ENCODE measurements at regions not wholly inside any gene's neighbourhood (a gene's known extent, or its start where the extent isn't known, plus 50 kb on each side); places are given as distances from the start of the nearest gene placed in this dataset.

DNA sequence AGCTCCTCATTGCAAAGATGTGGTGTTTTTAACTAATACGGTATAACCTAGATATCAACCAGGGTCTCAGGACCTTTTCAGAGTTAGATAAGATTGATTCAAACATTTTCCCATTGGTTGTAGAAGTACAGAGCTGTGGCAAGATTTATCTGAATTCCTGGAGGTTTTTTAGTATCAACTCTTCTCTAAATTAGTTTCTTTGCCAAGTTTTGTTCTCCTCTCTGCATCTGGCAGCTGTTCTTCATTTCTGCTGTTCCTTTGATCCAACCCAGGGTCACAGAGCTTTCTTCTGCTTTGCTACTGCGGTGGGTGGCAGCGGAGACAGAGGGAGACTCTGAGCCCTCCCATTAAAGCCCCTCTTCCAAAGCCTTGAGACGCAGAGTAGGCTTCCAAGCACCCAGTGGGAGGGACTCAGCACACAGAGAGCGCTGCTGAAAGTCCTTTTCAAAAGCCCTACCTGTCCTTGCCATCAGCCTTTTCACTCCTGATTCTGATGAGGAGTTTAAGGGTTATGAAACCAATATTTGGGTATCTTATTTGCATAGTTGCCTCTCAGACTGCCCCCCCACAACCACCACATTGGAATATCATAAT is 146.3 kb upstream of the EEPD1 start:
- DNase-seq (ENCODE audit: low read depth in 3 of 3) = no peak

DNA sequence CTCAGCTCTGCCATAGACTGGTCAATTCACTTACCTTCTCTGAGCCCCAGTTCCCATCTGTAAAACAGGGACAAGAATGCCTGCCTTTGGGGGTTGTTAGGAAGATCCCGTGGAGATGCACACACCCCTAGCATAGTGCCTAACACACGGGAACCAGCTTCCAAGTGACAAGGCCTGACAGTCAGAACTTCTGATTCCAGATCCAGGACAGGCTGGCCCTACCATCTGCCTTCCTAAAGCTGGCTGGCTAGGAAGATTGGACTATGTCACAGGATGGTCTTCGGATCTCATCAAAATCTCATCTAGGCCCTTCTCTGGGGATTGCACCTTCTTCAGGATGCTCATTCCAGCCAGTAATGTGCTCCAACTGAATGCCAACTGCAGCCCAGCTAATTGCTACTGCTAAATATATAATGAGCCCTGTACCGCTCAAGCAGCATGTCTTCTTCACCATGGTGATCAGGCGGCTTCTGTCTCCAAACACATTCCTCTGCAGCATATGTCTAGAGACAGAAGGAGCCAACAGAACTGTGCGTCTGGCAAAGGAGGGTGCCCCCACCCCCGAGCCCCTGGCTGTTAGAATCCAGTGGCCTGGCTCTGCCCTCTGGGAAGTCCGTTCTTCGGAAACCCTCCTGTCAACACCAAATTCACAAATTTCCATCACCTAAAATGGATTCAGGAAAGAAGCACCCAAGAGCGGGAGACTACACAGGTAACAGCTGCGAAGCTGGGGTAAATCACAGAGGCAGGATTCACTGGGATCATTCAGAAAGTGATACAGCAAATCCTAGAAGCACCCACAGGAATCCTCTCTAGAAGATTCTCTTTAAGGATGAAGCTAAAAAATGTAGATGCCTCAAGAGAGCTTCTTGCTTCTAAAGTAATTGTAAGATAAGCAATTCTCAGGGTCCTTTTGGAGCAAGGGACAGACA is 142.1 kb upstream of the EEPD1 start:
- no peak for DNase-seq (ENCODE audit: low read depth in 3 of 3)

DNA sequence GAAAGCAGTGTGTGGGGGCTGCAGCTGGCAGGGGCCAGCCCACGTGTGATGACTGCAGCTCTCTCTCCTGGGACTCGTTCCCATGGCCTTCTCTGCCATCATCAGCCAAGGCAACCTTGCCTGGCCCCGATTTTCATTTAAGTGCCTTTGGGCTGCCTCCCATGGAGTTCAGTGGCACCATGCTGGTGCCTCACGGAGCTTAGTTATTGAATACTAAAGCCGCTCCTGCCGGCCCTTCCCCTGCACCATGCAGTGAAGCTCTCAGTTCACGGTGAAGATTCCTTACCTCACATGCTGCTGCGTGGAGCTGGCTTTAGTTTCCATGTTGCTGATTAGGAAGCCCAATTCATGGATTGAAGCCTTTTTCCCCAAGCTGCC is 141.5 kb upstream of the EEPD1 start:
- DNase-seq (ENCODE audit: low read depth in 3 of 3) = no peak

DNA sequence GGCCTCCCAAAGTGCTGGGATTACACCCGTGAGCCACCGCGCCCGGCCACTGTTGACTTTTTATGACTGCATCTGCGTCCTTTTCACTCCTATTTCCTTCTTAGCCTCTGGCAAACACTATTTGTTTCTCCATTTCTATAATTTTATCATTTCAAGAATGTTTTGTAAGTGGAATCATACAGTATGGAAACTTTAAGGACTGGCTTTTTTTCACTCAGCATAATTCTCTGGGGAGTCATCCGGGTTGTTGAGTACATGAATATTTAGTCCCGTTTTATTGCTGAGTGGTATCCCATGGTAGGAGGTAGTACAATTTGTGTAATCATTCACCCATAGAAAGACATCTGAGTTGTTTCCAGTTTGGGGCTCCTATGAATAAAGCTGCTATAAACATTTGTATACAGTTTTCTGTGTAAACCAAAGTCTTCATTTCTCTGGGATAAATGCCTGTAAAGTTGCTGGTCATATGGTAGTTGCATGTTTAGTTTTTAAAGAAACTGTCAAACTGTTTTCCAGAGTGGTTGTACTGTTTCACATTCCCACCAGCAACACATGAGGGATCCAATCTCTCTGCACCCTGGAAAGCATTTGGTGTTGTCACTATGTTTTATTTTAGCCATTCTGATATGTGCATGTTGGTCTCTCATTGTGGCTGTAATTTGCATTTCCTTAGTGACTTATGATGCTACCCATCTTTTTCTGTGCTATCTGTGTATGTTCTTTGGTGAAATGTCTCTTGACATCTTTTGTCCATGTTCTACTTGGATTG is 139.6 kb upstream of the EEPD1 start:
- DNase-seq (ENCODE audit: low read depth in 3 of 3) = no peak

DNA sequence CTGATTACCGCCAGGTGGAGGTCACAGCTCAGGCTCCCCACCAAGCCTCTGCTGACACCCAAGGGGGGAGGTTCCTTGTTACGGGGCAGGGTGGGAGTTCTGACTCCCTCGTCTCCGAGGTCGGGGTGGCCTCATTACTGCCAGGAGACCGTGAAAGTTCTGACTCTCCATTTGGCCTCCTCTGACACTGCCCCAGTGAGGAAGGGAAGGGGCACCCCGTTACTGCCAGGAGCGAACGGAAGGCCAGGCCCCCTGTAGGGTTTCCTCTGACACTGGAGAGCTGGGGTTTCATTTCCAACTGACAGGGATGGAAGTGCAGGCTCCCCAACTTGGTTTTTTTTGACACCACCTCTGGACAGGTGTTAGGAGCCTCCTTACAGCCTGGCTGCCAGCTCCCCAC is 138.1 kb upstream of the EEPD1 start:
- DNase-seq (ENCODE audit: low read depth in 3 of 3) = no peak

DNA sequence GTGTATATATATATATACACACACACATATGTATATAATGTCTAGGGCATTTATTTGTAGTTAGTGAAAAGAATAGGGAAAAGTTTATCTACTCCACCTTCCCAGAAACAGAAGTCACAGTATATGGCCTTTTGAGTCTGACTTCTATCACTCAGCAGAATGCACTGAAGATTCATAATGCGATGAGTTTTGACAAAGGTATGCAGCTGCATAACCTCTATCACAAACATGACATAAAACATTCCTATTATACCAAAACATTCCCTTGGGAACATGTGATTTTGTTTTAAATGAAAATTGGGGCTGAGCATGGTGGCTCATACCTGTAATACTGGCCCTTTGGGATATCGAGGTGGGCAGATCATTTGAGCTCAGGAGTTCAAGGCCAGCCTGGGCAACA is 137.3 kb upstream of the EEPD1 start:
- DNase-seq (ENCODE audit: low read depth in 3 of 3) = no peak

DNA sequence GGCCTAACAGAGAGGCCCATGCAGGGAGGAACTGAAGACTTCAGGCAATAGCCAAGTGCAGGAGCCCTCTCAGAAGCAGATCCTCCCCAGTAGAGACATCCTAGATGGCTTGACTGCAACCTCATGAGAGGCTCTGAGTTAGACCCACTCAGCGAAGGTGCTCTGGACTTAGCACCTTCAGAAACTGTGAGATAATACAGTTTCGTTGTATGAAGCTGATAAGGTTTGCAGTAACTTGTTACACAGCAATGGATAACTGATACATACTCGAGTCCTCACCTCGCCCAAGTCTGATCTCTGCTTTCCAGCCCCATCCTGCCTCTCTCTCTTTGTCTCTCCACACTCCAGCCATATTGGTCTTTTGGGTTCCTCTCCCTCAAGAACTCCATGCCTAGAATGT is 136.4 kb upstream of the EEPD1 start:
- DNase-seq (ENCODE audit: low read depth in 3 of 3) = no peak

DNA sequence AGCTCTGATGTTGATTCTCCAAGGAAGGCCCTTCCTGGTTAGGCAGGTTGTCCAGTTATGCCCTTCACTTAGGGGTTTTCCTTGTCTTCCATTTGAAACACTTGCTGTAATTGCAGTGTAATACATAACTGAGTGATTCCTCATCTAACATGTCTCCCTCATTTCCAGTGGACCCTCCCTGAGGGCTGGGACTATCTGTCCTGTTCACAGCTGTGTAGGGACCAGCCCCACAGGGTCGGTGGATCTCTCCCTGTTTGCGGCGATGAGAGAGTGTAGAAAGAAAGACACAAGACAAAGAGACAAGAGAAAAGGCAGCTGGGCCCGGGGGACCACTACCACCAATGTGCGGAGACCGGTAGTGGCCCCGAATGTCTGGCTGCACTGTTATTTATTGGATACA is 135.9 kb upstream of the EEPD1 start:
- no peak for DNase-seq (ENCODE audit: low read depth in 3 of 3)

DNA sequence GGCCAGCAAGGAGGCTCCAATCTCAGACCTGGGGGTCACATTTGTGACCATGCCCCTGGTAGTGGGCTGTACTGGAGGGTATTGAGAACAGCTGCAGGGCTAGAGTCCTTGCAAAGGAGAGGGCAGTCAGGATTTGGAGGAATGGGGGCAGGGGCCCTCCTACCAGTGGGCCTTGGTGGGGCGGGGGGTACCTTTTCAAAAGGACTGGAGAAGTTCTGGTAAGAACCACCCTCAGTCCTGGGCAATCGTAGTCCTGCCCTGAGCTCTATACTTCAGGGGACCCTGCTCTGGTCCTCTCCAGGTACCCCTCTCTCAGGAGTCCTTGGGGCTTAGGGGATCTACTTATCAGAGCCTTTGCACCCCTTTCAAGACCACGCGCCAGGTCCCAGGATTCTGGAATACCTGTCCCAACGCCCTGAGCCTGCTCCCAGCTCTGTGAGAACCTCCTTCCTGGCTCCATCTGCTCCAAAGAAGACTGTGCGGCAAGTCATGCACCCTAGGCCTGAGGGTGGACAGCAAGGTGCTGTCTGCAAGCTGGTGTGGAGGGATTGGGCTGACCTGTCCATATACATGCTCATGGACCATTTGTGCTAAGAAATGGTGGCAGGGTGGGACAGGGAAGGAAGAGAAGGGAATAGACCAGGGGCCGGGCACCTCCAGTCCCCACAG is 134.1 kb upstream of the EEPD1 start:
- DNase-seq (ENCODE audit: low read depth in 3 of 3) = no peak

DNA sequence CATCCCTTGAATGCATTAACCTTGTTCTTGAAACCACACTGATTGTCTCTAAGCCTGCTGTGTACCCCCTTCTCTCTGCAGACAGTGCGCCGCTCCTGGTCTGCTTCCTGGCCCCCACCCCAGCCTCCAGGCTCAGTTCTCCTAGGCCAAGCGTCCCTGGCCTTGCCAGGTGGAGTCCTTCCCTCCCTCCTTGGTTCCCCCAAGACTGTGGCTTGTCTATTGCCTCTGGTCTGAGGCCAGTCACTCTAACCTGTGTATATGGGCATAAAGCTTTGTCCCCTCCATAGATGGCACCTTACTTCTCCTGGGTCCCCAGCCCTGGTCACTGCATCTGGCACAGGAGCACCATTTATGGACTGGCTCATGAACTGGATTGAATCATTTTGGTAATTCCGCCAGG is 133.5 kb upstream of the EEPD1 start:
- no peak for DNase-seq (ENCODE audit: low read depth in 3 of 3)

DNA sequence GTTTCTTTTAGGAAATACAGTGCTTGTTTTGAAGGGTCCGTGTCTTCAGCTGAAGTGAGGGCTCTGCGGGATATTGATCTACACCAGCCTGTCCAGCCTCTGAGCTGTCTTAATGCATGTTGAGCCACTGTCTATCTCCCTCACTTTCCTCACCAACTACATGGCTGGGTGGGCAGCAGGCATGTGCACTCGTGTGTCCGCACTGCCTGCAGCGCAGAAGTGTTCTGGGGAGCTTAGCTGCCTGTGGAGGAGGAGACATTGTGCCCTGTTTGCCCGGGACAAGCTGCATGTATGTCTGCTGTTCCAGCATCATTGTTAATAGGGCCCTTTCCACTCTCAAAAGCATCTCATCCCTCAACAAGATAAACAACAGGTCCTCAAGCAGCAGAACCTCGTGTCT is 133.1 kb upstream of the EEPD1 start:
- DNase-seq (ENCODE audit: low read depth in 3 of 3) = no peak

DNA sequence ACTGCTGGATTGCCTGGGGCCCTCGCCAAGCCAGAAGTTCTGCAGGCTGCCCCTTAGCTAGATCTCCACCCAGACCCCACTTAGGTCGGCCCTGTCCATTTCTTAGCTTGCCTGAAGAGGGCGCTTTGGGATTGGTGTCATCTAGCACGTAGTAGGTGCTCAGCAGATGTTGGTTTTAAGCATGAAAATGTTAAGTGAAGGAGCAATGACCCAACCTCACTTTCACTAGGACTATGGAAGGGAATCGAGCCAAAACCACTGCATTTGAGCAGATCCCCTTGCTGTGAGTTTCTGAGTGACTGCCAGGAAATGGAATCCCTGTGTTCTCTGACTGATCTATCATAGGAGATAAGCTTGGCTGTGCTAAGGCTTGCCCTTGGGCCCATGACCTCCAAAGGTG is 131.7 kb upstream of the EEPD1 start:
- no peak for DNase-seq (ENCODE audit: low read depth in 3 of 3)

DNA sequence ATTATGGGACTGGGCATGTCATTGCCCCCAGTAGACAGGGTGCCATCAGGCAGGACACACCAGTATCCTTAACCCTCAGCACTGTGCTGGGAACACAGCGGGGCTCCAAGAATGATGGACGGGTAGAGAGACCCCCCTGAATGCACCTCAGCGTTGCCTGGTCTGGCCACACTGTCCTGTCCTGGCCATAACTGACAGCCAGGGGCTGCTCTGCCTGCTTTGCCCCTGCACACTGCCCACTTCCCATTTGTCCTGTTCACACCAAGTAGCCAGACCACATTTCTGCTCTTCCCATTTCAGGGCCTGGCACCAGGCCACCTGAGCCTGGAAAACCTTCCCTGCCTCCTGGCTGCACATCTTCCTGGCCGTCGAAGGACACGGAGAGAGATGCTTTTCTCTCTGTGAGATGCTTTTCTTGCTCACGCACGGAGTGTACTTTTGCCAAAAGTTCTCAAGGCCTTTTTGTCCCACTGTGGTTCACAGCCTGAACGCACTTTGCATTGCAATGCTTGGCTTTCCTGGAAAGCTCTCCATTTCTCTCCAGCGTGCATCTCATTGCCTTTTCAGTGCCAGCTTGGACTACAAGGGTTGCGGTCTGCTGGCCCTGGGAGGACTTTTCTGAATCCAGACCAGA is 131.0 kb upstream of the EEPD1 start:
- DNase-seq (ENCODE audit: low read depth in 3 of 3) = no peak

DNA sequence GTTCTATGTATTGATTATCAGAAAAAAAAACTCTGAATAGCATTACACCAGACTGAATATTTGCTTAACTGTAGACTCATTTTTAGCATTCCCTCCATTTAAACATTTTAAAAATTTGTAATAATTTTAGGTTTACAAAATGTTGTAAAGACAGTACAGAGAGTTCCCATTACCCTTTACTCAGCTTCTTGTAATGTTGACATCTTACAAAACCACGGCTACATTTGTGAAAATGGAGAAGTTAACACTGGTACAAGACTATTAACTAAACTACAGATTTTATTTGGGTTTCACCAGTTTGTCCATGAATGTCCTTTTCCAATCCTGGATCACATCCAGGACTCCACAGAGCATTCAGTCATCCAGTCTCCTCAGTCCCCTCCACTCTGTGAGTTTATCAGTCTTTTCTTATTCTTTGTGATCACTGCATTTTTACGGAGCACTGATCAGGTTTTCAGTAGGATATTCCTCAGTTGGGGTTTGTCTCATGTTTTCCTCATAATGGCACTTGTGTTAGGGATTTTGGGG is 130.0 kb upstream of the EEPD1 start:
- DNase-seq (ENCODE audit: low read depth in 3 of 3) = no peak

DNA sequence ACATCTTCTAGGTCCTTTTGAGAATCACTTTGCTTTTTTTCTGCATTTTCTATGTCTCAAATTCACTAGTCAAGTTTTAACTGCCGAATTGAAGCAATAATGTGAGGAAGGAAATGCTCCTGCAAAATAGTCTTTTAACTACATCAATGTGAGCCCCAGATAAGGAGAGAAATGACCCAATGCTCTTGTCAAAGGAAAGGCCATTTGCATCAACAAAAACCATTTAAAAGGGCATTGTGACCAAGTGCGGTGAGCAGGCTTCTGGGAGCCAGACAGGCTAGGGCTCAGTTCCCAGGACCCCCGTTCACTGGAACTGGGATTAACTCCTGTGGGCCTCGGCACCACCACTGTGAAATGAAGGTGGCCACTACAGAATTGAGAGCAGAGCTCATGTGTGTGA is 127.9 kb upstream of the EEPD1 start:
- DNase-seq (ENCODE audit: low read depth in 3 of 3) = no peak

DNA sequence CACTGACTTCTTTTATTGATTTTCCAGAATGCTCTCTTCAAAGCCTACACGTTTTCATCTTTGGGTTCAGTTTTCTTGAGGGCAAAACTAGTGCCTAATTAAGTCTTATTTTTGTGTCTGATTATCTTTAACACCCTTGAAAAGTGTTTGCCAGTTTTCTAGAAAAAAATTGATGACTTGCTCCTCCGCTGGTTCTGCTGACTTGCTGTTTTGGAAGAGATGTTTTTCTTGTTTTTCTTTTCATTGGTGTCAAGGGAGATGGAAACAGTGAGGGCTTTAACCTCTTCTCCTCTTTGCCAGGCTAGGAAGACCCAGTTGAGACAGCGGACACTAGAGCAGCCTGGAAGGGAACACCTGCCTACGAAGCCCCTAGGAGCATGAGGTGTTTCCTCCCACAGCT is 123.7 kb upstream of the EEPD1 start:
- no peak for DNase-seq (ENCODE audit: low read depth in 3 of 3)

DNA sequence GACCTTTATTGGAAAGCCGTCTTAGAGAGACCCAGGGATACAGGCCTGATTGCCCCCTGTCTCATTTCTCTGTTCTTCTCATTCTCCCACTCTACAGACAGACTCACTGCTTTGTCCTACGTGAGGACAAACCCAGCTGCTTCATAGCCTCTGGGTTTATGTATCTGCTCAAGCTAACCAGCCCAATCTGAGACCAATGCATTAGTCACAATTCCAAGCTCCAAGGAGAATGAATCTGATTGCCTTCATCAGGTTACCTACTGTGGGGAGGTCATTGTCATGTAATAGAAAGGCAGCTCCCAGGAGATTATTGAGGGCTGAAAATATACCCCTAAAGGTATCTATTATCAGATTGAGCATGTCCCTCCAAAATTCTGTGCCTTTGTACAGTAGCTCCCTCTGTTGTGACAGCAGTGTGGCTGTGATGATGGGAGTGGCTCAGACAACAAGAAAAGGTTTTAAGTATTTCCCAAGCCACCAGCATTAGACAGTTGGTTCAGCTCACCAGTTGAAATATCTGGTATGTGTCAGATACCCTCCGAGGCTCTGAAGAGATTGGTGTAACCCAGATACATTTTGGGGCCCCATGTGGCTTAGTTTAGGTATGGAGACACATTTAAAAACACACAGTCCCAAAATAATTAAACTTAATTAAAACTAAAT is 123.1 kb upstream of the EEPD1 start:
- no peak for DNase-seq (ENCODE audit: low read depth in 3 of 3)

DNA sequence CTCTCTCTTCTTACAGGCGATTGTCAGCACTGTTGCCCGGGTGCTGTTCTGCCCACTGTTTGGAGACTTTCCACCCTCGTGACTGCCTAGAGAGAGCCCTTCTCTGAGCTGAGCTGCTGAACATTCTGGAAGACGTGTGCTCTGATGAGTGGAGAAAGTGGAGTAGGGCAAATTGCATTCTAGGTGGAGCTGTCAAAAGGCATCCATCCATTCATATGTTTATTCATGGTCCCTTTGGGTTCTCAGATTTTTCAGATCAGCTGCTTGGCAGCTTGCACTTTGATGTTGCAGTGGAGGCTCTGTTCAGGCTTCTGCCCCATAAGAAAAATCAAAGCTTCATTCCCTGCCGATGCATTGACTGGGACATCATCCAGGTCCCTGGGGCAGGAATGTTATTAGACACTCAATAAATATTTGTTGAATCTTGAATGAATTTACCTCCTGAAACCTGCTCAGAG is 120.7 kb upstream of the EEPD1 start:
- no peak for DNase-seq (ENCODE audit: low read depth in 3 of 3)

DNA sequence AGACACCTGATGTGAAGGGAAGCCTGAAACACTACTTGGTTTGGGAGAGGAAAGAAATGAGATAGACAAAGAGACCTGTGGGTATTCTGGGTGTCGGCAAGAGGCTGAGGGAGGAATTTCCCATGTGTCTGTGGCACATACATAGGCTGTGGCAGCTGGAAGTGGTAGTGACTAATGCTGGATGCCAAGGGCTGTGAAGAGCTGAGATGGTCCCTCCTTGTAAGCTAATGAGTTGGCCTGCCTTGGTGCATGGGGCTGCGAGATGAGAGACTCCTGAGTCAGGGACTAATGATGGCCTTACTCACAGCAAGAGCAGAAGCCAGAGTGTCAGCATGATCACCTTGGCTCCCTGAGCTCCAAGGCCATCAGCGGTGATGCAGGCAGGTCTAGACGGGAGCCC is 119.0 kb upstream of the EEPD1 start:
- no peak for DNase-seq (ENCODE audit: low read depth in 3 of 3)

DNA sequence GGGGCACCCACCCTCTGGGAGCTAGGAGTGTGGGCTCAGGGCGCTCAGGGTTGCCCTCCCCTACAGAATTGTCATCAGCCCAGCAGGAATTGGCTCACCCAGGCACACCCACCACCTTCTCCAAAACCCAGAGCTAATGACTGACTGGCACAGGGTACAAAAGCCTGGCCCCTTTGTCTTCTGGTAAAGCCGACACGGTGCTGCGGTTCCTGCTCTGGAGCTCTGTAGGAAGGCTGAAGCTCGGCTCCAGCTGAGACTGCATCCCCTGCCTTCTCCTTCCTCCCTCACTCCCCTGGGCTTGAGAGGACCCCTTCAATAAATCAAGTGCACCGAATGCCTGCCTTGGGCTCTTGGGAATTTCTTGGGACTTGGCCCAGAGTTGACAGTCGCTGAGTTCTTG is 117.9 kb upstream of the EEPD1 start:
- no peak for DNase-seq (ENCODE audit: low read depth in 3 of 3)

DNA sequence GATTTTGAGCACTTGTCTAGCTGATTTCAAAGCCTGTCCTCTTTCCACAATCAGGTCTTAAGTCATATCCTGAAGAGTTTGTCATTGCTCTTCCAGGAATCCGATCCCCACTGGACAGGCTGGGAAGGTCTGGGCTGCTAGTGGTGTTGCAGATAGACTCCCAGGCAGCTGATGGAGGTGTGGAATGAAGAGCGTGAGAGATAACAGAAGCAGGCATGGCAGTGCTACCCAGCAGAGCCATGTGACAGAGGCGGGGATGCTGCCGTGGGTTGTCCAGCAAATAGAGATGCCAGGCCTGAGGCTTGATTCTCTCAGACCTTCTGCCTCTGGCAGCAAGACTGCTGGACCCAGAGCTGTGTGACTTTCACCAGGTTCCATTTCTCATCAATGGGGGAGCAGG is 116.5 kb upstream of the EEPD1 start:
- no peak for DNase-seq (ENCODE audit: low read depth in 3 of 3)
